OCI-M1 (cell line): ENCODE measurements at regions not wholly inside any gene's neighbourhood (a gene's known extent, or its start where the extent isn't known, plus 50 kb on each side); places are given as distances from the start of the nearest gene placed in this dataset.
"Not testable (repeated sequence)": the region's sequence is repeated elsewhere in the genome, so short reads cannot be mapped to it uniquely, and the experiment has no call there.

Source experiments
- DNase-seq: peaks from one replicate; lab custom pipeline; 2025; lab: John Stamatoyannopoulos, UW

DNA sequence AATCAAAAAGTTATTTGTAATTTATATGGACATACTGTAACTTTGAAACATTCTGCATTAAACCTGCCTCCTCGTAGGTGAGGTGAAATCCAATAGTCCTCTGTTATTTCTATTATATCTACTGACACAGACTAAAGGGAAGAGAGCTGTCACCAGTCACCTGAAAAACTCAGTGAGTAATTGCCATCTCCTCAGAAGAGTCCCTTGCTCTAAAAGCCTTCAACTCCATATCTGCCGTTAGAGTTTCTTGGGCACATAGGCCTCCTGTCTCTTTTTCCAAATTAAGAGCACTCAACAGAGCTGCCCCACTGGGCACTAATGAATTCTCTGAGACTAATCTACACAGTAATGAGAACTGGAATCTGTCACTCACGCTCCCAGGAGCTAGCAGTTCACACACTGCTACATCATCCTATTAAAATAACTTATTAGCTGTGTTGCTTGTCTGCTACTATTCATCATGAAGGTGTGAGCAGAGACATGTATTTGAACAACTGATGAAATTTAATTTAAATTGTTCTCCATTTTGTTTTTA is 67.3 kb upstream of the VCAN start:
- no peak for DNase-seq

DNA sequence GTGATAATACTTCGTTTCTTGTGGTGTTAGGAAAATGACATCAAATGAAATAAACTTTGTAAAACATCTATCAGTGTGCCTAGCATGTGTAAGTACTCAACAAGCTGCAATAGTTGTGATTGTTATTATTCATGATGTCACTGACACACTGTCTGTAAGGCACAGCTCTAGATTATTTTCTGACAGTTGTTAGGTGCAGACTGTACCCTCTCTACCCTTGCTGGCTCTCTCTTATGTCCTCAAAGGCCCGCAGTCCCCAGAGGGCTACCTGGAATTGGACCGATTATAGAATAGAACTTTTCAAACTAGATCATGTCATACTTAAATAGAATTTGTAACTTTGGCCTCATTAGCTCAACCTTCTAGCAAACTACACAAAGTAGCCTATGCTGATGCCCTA is 65.9 kb upstream of the VCAN start:
- no peak for DNase-seq

DNA sequence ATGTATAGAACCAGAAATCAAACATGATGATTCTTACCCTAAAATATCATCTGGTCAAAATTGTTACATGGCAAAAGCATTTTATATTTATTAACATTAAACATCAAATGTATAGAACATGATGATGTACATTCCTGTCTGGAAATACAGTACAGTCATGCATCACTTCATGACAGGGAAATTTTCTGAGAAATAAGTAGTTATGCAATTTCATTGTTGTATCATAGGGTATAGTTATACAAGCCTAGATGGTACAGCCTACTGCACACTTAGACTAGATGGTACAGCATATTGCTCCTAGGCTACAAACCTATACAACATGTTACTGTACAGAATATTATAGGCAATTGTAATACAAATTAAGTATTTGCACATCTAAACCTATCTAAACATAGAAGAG is 64.6 kb upstream of the VCAN start:
- no peak for DNase-seq

DNA sequence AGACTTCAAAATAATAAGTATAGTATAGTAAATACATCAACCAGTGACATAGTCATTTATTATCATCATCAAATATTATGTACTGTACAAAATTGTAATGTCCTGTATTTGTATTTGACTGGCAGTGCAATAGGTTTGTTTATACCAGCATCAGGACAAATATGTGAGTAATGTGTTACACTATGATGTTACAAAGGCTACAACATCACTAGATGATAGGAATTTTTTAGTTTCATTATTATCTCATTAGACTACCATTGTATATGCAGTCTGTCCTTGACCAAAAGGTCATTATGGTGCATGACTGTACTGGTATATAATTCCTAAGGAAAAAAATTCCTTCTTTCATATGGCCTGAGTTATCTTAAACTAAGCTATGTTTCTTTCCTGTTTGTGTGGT is 63.6 kb upstream of the VCAN start:
- DNase-seq, result no peak

DNA sequence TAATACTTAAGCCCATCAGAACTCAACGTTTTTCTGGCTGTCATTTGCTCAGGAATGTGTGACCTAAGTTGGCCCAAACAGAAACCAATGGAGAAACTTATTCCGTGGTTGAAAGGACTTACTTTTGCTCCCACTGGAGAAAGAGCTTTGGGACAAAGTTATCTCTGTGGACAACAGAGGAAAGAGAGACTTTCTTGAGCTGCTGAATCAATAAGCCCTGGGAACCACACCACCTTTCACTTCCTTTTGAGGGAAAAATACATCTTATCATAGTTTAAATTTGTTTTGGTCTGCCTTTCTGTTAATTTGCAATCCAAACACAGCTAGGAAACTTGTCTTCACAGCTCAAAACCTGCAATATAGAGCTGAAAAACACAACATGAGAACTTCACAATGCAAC is 62.8 kb upstream of the VCAN start:
- DNase-seq, result no peak

DNA sequence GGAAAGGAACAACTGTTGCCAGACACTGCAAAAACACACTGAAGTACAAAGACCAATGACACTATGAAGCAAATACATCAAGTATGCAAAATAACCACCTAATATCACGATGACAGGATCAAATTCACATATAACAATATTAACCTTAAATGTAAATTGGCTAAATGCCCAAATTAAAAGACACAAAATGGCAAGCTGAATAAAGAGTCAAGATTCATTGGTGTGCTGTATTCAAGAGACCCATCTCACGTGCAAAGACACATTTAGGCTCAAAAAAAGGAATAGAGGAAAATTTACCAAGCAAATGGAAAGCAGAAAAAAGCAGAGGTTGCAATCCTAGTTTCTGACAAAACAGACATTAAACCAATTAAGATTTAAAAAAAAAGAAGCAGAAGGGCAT is 61.8 kb upstream of the VCAN start:
- not testable (repeated sequence) for DNase-seq

DNA sequence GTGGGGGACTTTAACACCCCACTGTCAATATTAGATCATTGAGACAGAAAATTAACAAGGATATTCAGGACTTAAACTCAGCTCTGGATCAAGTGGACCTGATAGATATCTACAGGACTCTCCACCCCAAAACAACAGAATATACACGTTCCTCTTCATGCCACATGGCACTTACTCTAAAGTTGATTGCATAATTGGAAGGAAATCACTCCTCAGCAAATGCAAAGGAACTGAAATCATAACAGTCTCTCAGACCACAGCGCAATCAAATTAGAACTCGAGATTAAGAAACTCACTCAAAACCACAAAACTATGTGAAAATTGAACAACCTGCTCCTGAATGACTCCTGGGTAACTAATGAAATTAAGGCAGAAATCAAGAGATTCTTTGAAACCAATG is 61.2 kb upstream of the VCAN start:
- DNase-seq, result peak; percentile 42

DNA sequence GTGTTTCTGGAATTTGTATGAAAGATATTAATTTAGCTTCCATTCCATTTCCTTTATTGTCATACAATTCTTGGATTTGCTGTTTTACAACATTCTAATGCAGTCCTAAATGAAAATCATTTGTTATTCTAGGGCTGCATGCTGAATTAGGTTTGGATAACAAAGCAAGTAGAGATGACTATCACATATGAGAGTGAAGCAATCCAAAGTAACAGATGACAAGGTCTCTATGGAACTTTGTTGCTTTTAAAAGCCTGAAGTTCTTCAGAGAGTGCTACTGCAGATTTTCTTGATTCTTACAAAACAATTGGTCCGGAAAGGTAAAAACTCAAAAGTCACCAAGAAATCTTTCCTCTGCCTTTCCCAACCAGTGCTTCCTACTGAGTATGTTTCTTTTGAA is 56.9 kb upstream of the VCAN start:
- DNase-seq, result peak; percentile 43

DNA sequence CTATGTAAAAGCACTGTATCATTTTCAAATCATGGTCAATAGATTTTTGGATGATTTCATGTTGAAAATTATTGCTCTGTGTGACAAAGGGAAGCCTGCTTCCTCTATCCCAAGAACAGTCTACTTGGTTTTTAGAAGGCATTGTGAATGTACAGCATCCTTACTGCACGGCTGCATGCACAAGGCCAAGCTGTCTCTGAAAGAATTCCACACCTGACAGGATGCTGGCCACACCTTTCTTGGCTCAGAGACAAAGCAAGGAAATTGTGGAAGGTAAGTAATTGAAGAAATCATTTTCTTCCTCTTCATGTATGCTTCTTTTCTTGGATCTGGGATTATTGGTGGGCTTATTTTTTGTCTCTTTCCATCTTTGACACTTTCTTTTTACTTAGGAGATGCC is 53.7 kb upstream of the VCAN start:
- no peak for DNase-seq

DNA sequence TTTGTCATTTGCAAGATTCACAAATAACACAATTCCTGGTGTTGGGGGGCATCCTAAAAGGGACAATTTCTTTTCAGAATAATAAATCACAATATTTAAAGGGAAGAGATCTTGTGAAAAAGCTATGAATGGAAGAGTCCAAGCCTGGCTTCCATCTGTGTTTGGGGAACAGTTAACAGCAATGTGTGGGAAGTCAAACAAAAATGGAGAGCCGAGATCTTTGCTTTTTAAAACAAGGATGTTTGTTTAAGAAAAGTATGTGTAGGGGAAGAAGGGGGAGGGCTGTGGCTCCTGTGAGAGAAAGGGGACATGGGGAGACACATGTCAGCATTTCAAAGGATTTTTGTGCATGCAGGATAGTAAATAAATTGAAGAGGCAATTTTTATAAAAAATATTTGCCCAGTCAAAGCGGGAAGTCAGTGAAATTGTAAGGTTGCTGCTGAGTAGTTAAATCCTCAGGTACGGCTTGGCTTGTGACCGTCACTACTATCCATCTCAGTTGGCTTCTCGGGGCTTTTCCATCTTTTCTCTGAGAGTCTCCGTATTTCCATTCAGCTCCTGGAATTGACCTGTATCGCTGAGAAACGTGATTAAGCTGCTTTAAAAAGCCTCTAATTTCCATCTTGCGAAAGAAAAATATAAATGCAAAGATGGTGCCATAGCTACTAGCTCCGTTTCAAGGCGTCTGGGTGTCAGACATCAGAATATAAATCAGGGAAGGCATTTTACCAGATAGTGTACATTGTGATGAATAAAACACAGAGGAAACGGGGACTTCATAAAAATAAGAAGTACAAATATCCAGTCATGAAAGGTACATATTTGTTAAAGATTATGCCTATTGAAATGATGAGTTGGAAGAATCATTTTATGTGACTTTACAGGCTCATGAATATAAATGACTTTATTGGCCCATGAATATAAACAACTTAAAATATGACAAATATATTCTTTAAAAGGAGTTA is 52.9 kb upstream of the VCAN start:
- DNase-seq, result no peak
